Tibial artery (tissue), 4 donors: ENCODE measurements at regions not wholly inside any gene's neighbourhood (a gene's known extent, or its start where the extent isn't known, plus 50 kb on each side); places are given as distances from the start of the nearest gene placed in this dataset.

Source experiments
- DNase-seq, 2 donors: peaks; one replicate each; pipeline ENCODE4 v3.0.0-alpha.2; 2019
- H3K27ac ChIP-seq, 2 donors: fragments of 200-600 bp; sonication (generic) in 1 of 2; 1 replicate in 1 of 2; 2 replicates in 1 of 2; pipeline ENCODE4 v1.5.1; 2018 to 2019; ENCODE audit warnings: mild to moderate bottlenecking in 1 of 2
- H3K27me3 ChIP-seq, 2 donors: fragments of 200-600 bp; sonication (generic) in 1 of 2; one replicate each; pipeline versions ENCODE4 v1.5.1 to v1.6.0; 2016 to 2019
- H3K36me3 ChIP-seq, 3 donors: fragments of 200-600 bp; sonication (generic) in 2 of 3; one replicate each; pipeline ENCODE4 v1.5.1; 2016 to 2019; ENCODE audit warnings: mild to moderate bottlenecking in 2 of 3
- H3K4me1 ChIP-seq, 4 donors: fragments of 200-600 bp; sonication (generic) in 2 of 4; 1 replicate in 3 of 4; 2 replicates in 1 of 4; pipeline ENCODE4 v1.5.1; 2016 to 2019
- H3K4me3 ChIP-seq, 2 donors: fragments of 200-600 bp; sonication (generic) in 1 of 2; 1 replicate in 1 of 2; 2 replicates in 1 of 2; pipeline ENCODE4 v1.5.1; 2018 to 2019; ENCODE audit warnings: mild to moderate bottlenecking in 2 of 2
- H3K9me3 ChIP-seq, 3 donors: fragments of 200-600 bp; sonication (generic) in 1 of 3; one replicate each; pipeline ENCODE4 v1.5.1; 2016 to 2019
- CTCF ChIP-seq, 2 experiments: fragments of 200-600 bp in 1 of 2; fragments of 450-650 bp in 1 of 2; IDR thresholded peaks; one replicate each; pipeline ENCODE4 v1.5.1; 2017 to 2019; ENCODE audit warnings: antibody characterized with exemption in 2 of 2, mild to moderate bottlenecking in 1 of 2, moderate library complexity in 1 of 2
- intact Hi-C: fragments of 100-400 bp; cut with DNase I; formaldehyde crosslinking; loops from one replicate; pipeline ENCODE4 v1.15.0; 2023; ENCODE audit warnings: low total_unique reads

- Histone ChIP-seq H3K36me3 (no peaks in the 10 kb centered on the region), H3K4me3 (no peak overlapping the region), H3K27me3 (no peaks in the 10 kb centered on the region), H3K27ac (no peak overlapping the region), H3K4me1 (no peaks in the 10 kb centered on the region), H3K9me3 (peaks cover 0 to 6% (median 4%) of the 10 kb centered on the region in 3 donors)
- no peak for DNase-seq
- intact Hi-C loops: no loop called here
- TF ChIP-seq CTCF (IDR thresholded peaks at IDR 0.05): no peak
Observed at GRCh38 chr4:13243152-13243551, 241.0 kb downstream of the RAB28 start.

- Histone ChIP-seq H3K36me3 (no peaks in the 10 kb centered on the region), H3K4me1 (no peaks in the 10 kb centered on the region), H3K9me3 (no peaks in the 10 kb centered on the region), H3K27me3 (no peaks in the 10 kb centered on the region), H3K4me3 (no peak overlapping the region), H3K27ac (no peak overlapping the region)
- TF ChIP-seq CTCF (IDR thresholded peaks at IDR 0.05): no peak
- intact Hi-C loops: no loop called here
- no peak for DNase-seq
Observed at GRCh38 chr4:13240066-13240465, 244.1 kb downstream of the RAB28 start.

- H3K4me1 ChIP-seq: no peaks in the 10 kb centered on the region
- H3K27me3 ChIP-seq: no peaks in the 10 kb centered on the region
- H3K36me3 ChIP-seq: no peaks in the 10 kb centered on the region
- H3K4me3 ChIP-seq: no peak overlapping the region
- H3K27ac ChIP-seq: no peak overlapping the region
- DNase-seq: no peak
- no peak for TF ChIP-seq CTCF (IDR thresholded peaks at IDR 0.05)
- H3K9me3 ChIP-seq: no peaks in the 10 kb centered on the region
- intact Hi-C loops: no loop called here
Observed at GRCh38 chr4:13238936-13239335, 245.2 kb downstream of the RAB28 start.

- Histone ChIP-seq H3K9me3 (no peaks in the 10 kb centered on the region), H3K4me3 (no peak overlapping the region), H3K27me3 (no peaks in the 10 kb centered on the region), H3K36me3 (no peaks in the 10 kb centered on the region), H3K27ac (no peak overlapping the region), H3K4me1 (no peaks in the 10 kb centered on the region)
- TF ChIP-seq CTCF (IDR thresholded peaks at IDR 0.05): no peak
- DNase-seq: no peak
- intact Hi-C loops: no loop called here
Observed at GRCh38 chr4:13236485-13236884, 247.7 kb downstream of the RAB28 start.

- Histone ChIP-seq H3K4me3 (no peak overlapping the region), H3K27me3 (no peaks in the 10 kb centered on the region), H3K36me3 (no peaks in the 10 kb centered on the region), H3K4me1 (no peaks in the 10 kb centered on the region), H3K27ac (no peak overlapping the region), H3K9me3 (no peaks in the 10 kb centered on the region)
- intact Hi-C loops: no loop called here
- no peak for TF ChIP-seq CTCF (IDR thresholded peaks at IDR 0.05)
- no peak for DNase-seq
Observed at GRCh38 chr4:13233755-13234154, 250.4 kb downstream of the RAB28 start.

- DNase-seq: no peak
- no peak overlapping the region for H3K27ac ChIP-seq
- H3K4me3 ChIP-seq: no peak overlapping the region
- H3K9me3 ChIP-seq: no peaks in the 10 kb centered on the region
- H3K4me1 ChIP-seq: peaks cover 0 to 18% (median 2%) of the 10 kb centered on the region in 4 donors
- no peaks in the 10 kb centered on the region for H3K27me3 ChIP-seq
- no peak for TF ChIP-seq CTCF (IDR thresholded peaks at IDR 0.05)
- intact Hi-C loops: no loop called here
- no peaks in the 10 kb centered on the region for H3K36me3 ChIP-seq
Observed at GRCh38 chr4:13219971-13220370, 264.2 kb downstream of the RAB28 start.
